ENCODE measurements at regions not wholly inside any gene's neighbourhood (a gene's known extent, or its start where the extent isn't known, plus 50 kb on each side); places are given as distances from the start of the nearest gene placed in this dataset.

DNA sequence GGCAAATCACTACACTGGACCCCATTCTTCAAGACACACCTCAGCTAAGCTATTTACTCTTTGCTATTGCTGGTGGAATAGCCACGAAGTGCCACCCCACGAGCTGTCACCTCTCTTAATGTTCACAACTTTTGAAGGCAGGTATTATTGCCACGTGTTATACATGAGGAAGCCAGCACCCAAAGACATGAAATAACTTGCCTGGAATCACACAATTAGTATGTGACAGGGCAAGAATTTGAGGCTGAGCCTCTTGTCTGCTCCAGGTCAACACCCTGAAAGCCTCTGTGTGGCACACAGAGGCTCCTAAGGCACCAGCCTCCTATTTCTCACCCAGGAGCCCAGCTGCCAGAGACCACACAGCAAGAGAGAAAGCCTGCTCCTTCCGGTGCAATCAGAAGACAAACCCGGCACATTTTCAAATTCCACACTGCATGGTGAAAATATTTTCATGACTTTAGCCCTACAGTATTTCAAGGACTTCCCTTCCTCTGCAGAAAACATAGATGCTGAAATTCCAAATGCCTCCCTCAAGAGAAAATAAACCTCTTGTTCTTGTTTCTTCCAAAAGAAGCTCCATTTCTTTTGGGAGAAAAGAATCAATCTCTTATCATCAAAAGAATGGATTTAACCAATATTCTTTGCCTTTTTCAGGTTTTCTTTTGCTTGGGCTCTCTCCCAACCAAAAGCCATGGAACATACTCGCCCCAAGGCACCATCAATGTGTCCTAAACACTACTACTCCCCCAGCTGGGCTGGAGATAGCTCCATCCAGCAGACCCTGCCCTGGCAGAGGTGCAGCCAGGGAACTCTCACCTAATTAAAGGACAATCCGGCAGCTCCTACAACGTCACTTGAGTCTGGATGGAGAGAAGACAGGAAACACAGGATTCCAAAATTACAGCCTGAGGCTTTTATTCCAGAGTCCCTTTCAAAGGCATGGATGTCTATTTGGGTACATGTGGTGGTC lies 84.7 kb upstream of the THBS1 start:
- TF ChIP-seq, protein P1, sequence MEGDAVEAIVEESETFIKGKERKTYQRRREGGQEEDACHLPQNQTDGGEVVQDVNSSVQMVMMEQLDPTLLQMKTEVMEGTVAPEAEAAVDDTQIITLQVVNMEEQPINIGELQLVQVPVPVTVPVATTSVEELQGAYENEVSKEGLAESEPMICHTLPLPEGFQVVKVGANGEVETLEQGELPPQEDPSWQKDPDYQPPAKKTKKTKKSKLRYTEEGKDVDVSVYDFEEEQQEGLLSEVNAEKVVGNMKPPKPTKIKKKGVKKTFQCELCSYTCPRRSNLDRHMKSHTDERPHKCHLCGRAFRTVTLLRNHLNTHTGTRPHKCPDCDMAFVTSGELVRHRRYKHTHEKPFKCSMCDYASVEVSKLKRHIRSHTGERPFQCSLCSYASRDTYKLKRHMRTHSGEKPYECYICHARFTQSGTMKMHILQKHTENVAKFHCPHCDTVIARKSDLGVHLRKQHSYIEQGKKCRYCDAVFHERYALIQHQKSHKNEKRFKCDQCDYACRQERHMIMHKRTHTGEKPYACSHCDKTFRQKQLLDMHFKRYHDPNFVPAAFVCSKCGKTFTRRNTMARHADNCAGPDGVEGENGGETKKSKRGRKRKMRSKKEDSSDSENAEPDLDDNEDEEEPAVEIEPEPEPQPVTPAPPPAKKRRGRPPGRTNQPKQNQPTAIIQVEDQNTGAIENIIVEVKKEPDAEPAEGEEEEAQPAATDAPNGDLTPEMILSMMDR (IDR thresholded peaks at IDR 0.05): no peak
- no peak for TF ChIP-seq POLR2A (IDR thresholded peaks at IDR 0.05)
